GM12875 (cell line): ENCODE measurements at regions not wholly inside any gene's neighbourhood (a gene's known extent, or its start where the extent isn't known, plus 50 kb on each side); places are given as distances from the start of the nearest gene placed in this dataset.

ENCODE experiments used
- H3K4me3 ChIP-seq: one replicate; pipeline ENCODE4 v1.5.1; 2011; ENCODE audit warnings: low read depth, low read length, control low read depth
- TF ChIP-seq, protein P1 (sequence below): IDR thresholded peaks from 2 replicates; pipeline ENCODE4 v1.5.1; 2011; ENCODE audit warnings: low read depth, mild to moderate bottlenecking, control low read depth, inconsistent platforms, low read length, moderate library complexity, borderline replicate concordance; ENCODE audit not compliant: insufficient read depth

DNA sequence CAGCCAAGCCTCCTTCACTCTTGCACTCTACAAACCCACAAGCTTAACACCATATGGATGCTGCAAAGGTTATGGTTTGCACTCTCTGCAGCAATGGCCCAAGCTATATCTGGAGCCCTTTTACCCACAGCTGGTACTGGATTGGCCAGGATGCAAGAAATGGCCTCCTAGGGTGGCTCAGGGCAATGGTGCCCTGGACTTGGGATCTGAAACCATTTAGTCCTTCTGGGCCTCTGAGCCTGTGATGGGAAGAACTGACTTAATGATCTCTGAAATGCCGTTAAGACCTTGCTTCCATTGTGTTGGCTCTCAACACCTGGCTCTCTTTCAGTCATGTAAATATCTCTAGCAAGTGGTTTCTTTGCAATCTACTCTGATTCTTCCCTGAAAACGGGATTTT lies 626.0 kb downstream of the KCTD8 start:
- TF ChIP-seq, protein P1, sequence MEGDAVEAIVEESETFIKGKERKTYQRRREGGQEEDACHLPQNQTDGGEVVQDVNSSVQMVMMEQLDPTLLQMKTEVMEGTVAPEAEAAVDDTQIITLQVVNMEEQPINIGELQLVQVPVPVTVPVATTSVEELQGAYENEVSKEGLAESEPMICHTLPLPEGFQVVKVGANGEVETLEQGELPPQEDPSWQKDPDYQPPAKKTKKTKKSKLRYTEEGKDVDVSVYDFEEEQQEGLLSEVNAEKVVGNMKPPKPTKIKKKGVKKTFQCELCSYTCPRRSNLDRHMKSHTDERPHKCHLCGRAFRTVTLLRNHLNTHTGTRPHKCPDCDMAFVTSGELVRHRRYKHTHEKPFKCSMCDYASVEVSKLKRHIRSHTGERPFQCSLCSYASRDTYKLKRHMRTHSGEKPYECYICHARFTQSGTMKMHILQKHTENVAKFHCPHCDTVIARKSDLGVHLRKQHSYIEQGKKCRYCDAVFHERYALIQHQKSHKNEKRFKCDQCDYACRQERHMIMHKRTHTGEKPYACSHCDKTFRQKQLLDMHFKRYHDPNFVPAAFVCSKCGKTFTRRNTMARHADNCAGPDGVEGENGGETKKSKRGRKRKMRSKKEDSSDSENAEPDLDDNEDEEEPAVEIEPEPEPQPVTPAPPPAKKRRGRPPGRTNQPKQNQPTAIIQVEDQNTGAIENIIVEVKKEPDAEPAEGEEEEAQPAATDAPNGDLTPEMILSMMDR: no peak

DNA sequence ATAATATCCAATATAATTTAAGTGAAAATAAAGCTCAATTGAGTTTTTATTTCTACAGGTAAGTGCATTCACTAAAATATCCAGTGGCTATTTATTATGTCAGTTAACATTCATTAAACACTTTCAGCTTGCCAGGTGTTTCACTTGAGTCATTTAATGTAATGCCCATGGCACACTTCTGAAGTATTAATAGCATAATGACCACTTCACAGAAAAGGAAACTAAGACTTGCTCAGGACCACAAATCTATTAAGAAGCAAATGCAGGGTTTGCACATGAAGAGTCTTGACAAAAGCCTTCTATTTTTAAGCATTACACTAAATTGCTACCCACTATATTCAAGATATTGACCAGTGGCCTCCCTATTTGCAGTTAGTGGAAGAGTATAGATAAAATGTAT lies 612.7 kb downstream of the KCTD8 start:
- no peak overlapping the region for H3K4me3 ChIP-seq
- TF ChIP-seq, protein P1: no peak

More for the DNA sequence above, 626.0 kb downstream of the KCTD8 start:
- H3K4me3 ChIP-seq: no peak overlapping the region

DNA sequence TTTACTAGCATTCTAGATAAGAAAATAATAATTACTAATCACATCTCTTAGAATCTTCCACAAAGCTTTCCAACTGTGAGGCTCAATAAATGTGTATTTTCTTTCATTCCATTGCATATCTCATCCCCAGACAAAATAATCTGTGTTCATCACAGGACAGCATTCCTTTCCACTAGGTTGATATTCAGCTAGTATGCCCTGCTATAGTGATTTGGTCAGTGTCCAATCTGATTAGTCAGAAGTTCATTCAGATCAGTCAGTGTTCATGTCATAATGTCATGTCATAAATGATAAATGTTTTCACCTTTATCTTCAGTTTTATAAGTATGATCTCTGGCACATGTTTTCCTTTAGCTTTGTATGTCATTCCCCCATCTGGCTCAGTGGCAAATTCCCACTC lies 611.4 kb downstream of the KCTD8 start:
- no peak overlapping the region for H3K4me3 ChIP-seq
- TF ChIP-seq, protein P1: no peak

DNA sequence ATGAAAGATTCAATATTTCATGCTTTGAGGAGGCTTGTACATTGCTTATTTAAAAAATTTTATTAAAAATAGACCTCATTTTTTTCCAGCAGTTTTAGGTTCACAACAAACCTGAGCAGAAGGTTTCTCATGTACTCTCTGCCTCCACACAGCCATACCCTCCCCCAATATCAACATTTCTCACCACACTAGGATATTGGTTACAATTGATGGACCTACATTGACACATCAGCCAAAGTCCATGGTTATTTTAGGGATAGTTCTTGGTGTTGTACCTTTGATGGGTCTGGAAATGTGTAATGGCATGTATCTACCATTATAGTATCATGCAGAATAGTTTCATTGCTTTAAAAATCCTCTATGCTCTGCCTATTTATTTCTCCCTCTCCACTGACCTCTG lies 611.0 kb downstream of the KCTD8 start:
- TF ChIP-seq, protein P1: no peak
- no peak overlapping the region for H3K4me3 ChIP-seq

DNA sequence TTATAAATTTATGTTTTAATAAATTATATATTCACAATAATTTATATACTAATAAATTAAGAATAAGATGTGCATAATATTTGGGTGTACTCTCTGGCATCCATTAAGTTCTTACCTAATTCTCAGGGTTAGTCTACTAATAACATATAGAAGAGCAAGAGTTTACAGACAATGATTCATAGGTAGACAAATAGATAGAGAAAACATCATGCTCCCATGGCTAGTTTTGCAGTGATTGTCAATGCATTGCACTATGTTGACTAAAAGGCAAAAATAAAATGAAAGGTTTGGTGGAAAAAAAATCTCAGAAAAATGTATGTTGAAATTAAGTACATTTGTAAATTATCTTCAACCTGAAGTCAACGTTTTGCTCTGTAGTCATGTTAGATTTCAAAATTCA lies 606.0 kb downstream of the KCTD8 start:
- no peak overlapping the region for H3K4me3 ChIP-seq
- TF ChIP-seq, protein P1: no peak

DNA sequence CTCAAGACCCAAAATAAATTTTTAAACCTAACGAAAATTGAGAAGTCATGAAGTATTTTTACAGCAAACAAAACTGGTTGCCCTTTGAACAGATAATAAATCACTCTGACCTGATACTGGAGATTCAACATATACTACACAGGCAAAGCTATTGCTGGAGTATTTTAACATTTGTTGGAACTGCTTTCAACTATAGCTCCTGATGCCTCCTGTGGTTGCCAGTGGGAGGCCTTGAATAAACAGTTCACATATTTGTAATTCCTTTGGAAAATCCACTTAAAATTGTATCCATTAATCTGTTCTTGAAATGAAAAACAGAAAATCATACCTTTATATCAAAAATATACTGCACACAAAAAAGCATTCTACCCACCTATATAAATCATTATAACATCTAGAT lies 605.1 kb downstream of the KCTD8 start:
- TF ChIP-seq, protein P1: no peak
- H3K4me3 ChIP-seq: no peak overlapping the region

DNA sequence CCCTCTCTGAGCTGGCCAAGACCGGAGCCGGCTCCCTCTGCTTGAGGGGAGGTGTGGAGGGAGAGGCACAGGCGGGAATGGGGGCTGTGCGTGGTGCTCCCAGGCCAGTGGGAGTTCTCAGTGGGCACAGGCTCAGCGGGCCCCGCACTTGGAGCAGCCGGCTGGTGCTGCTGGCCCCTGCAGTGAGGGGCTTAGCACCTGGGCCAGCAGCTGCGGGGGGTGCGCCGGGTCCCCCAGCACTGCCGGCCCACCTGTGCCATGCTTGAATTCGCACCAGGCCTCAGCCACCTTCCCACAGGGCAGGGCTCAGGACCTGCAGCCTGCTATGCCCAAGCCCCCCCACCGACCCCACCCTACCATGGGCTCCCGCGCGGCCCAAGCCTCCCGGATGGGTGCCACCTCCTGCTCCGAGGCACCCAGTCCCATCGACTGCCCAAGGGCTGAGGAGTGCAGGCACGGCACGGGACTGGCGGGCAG lies 602.5 kb downstream of the KCTD8 start:
- H3K4me3 ChIP-seq: no peak overlapping the region
- TF ChIP-seq, protein P1: no peak
